GM20431 (cell line): ENCODE measurements at regions not wholly inside any gene's neighbourhood (a gene's known extent, or its start where the extent isn't known, plus 50 kb on each side); places are given as distances from the start of the nearest gene placed in this dataset.

ENCODE experiments used
- in situ Hi-C: fragments of 300-500 bp; cut with MseI, MboI; formaldehyde crosslinking; loops from one replicate; pipeline ENCODE4 v1.15.0; 2020; ENCODE audit warnings: low sequenced_read_pairs; ENCODE audit not compliant: unreplicated experiment

- in situ Hi-C loops = no loop called here
These were observed 166.0 kb upstream of the STK17B start for GRCh38 chr2:196337208-196337953.

GRCh38 chr2:196338440-196338839, 167.1 kb upstream of the STK17B start:
- in situ Hi-C loops = no loop called here

- in situ Hi-C loops = no loop called here
These were observed 170.0 kb upstream of the STK17B start for GRCh38 chr2:196341277-196341841.

- in situ Hi-C loops = no loop called here
These were observed 173.0 kb upstream of the STK17B start for GRCh38 chr2:196344397-196344796.

GRCh38 chr2:196353717-196354116, 182.3 kb upstream of the STK17B start:
- in situ Hi-C loops = no loop called here

- in situ Hi-C loops = no loop called here
These were observed 182.8 kb upstream of the STK17B start for GRCh38 chr2:196354186-196354585.

- in situ Hi-C loops = no loop called here
These were observed 185.0 kb upstream of the STK17B start for GRCh38 chr2:196356332-196356731.

- in situ Hi-C loops = no loop called here
These were observed 189.3 kb upstream of the STK17B start for GRCh38 chr2:196360650-196361049.

GRCh38 chr2:196361606-196362326, 190.4 kb upstream of the STK17B start:
- in situ Hi-C loops = no loop called here

- in situ Hi-C loops = no loop called here
These were observed 191.7 kb upstream of the STK17B start for GRCh38 chr2:196362973-196363549.

GRCh38 chr2:196365145-196365544, 193.8 kb upstream of the STK17B start:
- in situ Hi-C loops = no loop called here

- in situ Hi-C loops = no loop called here
These were observed 194.5 kb upstream of the STK17B start for GRCh38 chr2:196365923-196366322.

GRCh38 chr2:196367633-196368032, 196.3 kb upstream of the STK17B start:
- in situ Hi-C loops = no loop called here

GRCh38 chr2:196368546-196369225, 197.3 kb upstream of the STK17B start:
- in situ Hi-C loops = no loop called here

- in situ Hi-C loops = no loop called here
These were observed 198.6 kb upstream of the STK17B start for GRCh38 chr2:196369967-196370366.

GRCh38 chr2:196370381-196370780, 199.0 kb upstream of the STK17B start:
- in situ Hi-C loops = no loop called here

GRCh38 chr2:196372276-196372809, 201.0 kb upstream of the STK17B start:
- in situ Hi-C loops = no loop called here

- in situ Hi-C loops = no loop called here
These were observed 201.7 kb upstream of the STK17B start for GRCh38 chr2:196372811-196373664.
